Gastrocnemius medialis (tissue), 4 donors: ENCODE measurements at regions not wholly inside any gene's neighbourhood (a gene's known extent, or its start where the extent isn't known, plus 50 kb on each side); places are given as distances from the start of the nearest gene placed in this dataset.

Experiments used
- ATAC-seq, 2 donors: fragments of 150-250 bp; one replicate each; pipeline ENCODE4 v1.9.1; 2016
- DNase-seq, 2 donors: peaks; one replicate each; pipeline ENCODE4 v3.0.0-alpha.2; 2019
- H3K27ac ChIP-seq, 4 donors: fragments of 200-600 bp; sonication (generic); 1 replicate in 1 of 4; 2 replicates in 3 of 4; pipeline ENCODE4 v1.5.1; 2016 to 2018; ENCODE audit warnings: mild to moderate bottlenecking in 2 of 4, moderate library complexity in 1 of 4
- H3K27me3 ChIP-seq, 3 donors: fragments of 200-600 bp; sonication (generic) in 2 of 3; 1 replicate in 1 of 3; 2 replicates in 2 of 3; pipeline versions ENCODE4 v1.5.1 to v1.6.0; 2016 to 2019; ENCODE audit warnings: mild to moderate bottlenecking in 1 of 3, moderate library complexity in 1 of 3
- H3K36me3 ChIP-seq, 2 donors: fragments of 200-600 bp; sonication (generic) in 1 of 2; one replicate each; pipeline ENCODE4 v1.5.1; 2017 to 2018
- H3K4me1 ChIP-seq, 2 donors: fragments of 200-600 bp; sonication (generic) in 1 of 2; one replicate each; pipeline ENCODE4 v1.5.1; 2016 to 2017; ENCODE audit warnings: mild to moderate bottlenecking in 2 of 2
- H3K4me3 ChIP-seq, 4 donors: fragments of 200-600 bp; sonication (generic) in 3 of 4; 1 replicate in 1 of 4; 2 replicates in 3 of 4; pipeline ENCODE4 v1.5.1; 2016 to 2019; ENCODE audit warnings: mild to moderate bottlenecking in 2 of 4
- H3K9me3 ChIP-seq, 3 donors: fragments of 200-600 bp; sonication (generic) in 2 of 3; 1 replicate in 1 of 3; 2 replicates in 2 of 3; pipeline ENCODE4 v1.5.1; 2016 to 2019
- POLR2A ChIP-seq, 2 donors: fragments of 450-650 bp; IDR thresholded peaks; one replicate each; pipeline ENCODE4 v1.6.1; 2017; ENCODE audit warnings: antibody characterized with exemption in 2 of 2, mild to moderate bottlenecking in 2 of 2, moderate library complexity in 2 of 2
- in situ Hi-C, 4 donors: fragments of 200-750 bp; cut with MboI; loops; one replicate each; pipeline versions ENCODE4 v1.15.0 to v1.8.0; 2017; ENCODE audit warnings: low sequenced_read_pairs in 4 of 4
- intact Hi-C: fragments of 100-400 bp; cut with DNase I; formaldehyde crosslinking; loops from one replicate; pipeline ENCODE4 v1.15.1; 2023; ENCODE audit warnings: low total_unique reads
- TF ChIP-seq, protein P1 (sequence below), 5 experiments: fragments of 450-650 bp in 3 of 5; fragments of 200-600 bp in 2 of 5; sonication (generic) in 2 of 5; IDR thresholded peaks in 4 of 5; conservative IDR thresholded peaks in 1 of 5; 1 replicate in 4 of 5; 2 replicates in 1 of 5; pipeline ENCODE4 v1.5.1; 2016 to 2019; ENCODE audit warnings: antibody characterized with exemption in 5 of 5, mild to moderate bottlenecking in 3 of 5, moderate library complexity in 3 of 5

DNA sequence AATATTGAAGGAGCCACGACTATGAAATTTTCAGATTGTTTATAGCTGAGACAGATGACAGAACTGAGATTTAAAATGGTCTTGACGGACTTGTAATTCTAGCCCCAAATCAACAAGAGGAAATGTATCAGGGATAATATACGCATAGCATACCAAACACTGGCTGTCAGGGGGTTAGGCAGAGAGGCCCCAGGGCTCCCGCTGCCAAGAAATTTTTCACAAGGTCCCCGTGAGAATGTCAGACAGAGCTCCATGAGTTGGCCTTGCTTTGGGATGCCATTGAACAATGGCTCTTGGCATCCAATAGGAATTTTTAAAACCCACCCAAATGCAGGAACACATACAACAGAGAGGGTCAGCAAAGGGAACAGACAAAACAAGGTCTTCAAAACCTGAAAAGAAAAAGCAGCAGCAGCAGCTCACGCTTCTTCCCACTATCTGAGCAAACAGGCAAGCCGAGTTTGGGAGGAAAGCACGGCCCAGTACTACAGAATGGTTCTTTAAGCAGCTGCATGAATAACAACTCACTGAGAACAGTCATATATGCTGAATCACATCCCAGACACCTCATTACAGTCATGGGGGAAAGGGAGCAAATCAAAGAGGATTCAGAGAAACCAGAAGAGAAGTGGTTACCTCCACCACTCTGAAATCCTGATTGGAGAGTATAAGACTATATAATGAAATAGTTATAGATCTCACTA is 445.6 kb downstream of the RND3 start:
- Histone ChIP-seq H3K27me3 (no peaks in the 10 kb centered on the region), H3K36me3 (no peaks in the 10 kb centered on the region), H3K4me3 (no peak overlapping the region), H3K27ac (no peak overlapping the region), H3K4me1 (no peaks in the 10 kb centered on the region), H3K9me3 (no peaks in the 10 kb centered on the region)
- intact Hi-C loops (no loop called here), in situ Hi-C loops (no loop called here)
- no peak for DNase-seq
- ATAC-seq, result no peak
- TF ChIP-seq POLR2A (IDR thresholded peaks at IDR 0.05), result no peak
- TF ChIP-seq, protein P1, sequence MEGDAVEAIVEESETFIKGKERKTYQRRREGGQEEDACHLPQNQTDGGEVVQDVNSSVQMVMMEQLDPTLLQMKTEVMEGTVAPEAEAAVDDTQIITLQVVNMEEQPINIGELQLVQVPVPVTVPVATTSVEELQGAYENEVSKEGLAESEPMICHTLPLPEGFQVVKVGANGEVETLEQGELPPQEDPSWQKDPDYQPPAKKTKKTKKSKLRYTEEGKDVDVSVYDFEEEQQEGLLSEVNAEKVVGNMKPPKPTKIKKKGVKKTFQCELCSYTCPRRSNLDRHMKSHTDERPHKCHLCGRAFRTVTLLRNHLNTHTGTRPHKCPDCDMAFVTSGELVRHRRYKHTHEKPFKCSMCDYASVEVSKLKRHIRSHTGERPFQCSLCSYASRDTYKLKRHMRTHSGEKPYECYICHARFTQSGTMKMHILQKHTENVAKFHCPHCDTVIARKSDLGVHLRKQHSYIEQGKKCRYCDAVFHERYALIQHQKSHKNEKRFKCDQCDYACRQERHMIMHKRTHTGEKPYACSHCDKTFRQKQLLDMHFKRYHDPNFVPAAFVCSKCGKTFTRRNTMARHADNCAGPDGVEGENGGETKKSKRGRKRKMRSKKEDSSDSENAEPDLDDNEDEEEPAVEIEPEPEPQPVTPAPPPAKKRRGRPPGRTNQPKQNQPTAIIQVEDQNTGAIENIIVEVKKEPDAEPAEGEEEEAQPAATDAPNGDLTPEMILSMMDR (IDR thresholded peaks at IDR 0.05 in 4 of 5, conservative IDR thresholded peaks at IDR 0.05 in 1 of 5), result no peak

DNA sequence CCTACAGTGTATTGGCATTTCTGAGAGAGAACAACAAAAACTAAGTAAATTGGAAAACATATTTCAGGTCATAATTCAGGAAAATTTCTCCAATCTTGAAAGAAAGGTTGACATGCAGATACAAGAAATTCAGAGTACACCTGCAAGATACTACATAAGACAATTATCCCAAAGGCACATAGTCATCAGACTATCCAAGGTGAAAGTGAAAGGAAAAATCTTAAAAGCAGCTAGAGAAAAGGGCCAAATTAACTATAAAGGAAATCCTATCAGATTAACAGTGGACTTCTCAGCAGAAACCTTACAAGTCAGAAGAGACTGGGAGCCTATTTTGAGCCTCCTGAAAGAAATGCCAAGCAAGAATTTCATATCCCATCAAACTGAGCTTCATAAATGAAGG is 449.0 kb upstream of the MMADHC start:
- Histone ChIP-seq H3K27ac (no peak overlapping the region), H3K4me1 (no peaks in the 10 kb centered on the region), H3K36me3 (no peaks in the 10 kb centered on the region), H3K9me3 (no peaks in the 10 kb centered on the region), H3K4me3 (no peak overlapping the region), H3K27me3 (no peaks in the 10 kb centered on the region)
- intact Hi-C loops, result no loop called here
- TF ChIP-seq POLR2A (IDR thresholded peaks at IDR 0.05), result no peak
- TF ChIP-seq, protein P1 (IDR thresholded peaks at IDR 0.05 in 4 of 5, conservative IDR thresholded peaks at IDR 0.05 in 1 of 5), result no peak
- ATAC-seq (no peak), DNase-seq (no peak)
- in situ Hi-C loops, result no loop called here

DNA sequence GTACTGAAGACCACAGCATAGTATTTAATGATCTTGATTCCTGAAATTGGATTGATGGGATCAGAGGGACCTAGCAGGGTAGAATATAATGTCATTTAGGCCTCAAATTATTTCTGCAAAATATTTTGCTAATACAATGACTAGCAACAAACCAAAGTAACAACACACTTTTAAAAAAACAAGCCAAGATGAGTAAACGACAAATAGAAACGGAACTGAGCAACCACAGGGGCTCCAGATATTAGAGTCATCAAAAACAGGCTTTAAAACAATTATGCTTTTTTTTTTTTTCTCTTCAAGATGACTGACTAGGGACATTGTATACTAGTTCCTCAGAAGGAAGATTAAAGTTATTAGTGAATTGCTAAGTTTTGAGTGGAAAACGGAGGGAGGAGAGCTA is 447.1 kb upstream of the MMADHC start:
- in situ Hi-C loops, result no loop called here
- TF ChIP-seq, protein P1 (IDR thresholded peaks at IDR 0.05 in 4 of 5, conservative IDR thresholded peaks at IDR 0.05 in 1 of 5), result no peak
- no peak for TF ChIP-seq POLR2A (IDR thresholded peaks at IDR 0.05)

DNA sequence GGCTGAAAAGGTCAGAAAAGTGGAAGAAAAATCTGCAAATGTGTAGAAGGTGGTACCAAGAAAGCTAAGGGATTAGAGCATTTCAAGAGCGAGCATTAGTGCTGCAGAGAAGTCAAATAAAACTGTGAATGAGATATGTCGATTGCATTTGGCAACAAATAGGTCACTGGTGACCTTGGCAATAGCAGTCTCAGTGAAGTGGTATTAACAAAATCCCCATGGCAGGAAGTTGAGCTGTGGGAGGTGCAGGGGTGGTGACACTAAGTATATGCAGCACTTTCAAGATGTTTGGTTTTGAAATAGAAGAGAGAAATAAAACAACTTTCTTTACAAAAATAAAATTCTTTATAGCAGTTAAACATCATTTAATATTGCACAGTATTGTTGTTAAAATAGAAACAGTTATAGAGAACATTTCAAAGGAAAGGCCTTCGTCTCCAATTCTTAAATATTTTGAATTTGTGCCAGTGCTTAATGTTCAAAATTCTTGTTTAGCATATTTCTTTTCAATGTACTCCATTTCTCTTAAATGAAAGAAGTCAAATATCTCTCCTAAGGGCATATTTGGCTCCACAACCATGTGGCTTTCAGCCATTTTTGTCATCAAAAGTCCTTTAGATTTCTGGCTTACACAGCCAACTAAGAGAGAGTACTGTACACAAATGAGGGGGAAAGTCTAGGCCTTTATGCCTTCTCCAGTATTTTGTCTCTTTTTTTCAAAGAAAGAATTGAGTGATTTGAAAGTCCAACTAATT is 443.0 kb upstream of the MMADHC start:
- no peaks in the 10 kb centered on the region for H3K27me3 ChIP-seq
- H3K27ac ChIP-seq, result no peak overlapping the region
- intact Hi-C loops (no loop called here), in situ Hi-C loops (no loop called here)
- H3K9me3 ChIP-seq, result no peaks in the 10 kb centered on the region
- TF ChIP-seq, protein P1 (IDR thresholded peaks at IDR 0.05 in 4 of 5, conservative IDR thresholded peaks at IDR 0.05 in 1 of 5), result no peak
- no peak for TF ChIP-seq POLR2A (IDR thresholded peaks at IDR 0.05)
- H3K4me3 ChIP-seq, result no peak overlapping the region
- H3K4me1 ChIP-seq, result no peaks in the 10 kb centered on the region
- DNase-seq, result no peak
- no peaks in the 10 kb centered on the region for H3K36me3 ChIP-seq
- no peak for ATAC-seq

More for the DNA sequence above, 447.1 kb upstream of the MMADHC start:
- H3K4me3 ChIP-seq, result no peak overlapping the region
- DNase-seq, result no peak
- H3K9me3 ChIP-seq, result no peaks in the 10 kb centered on the region
- H3K4me1 ChIP-seq, result no peaks in the 10 kb centered on the region
- no peaks in the 10 kb centered on the region for H3K36me3 ChIP-seq
- H3K27ac ChIP-seq, result no peak overlapping the region
- ATAC-seq, result no peak
- intact Hi-C loops, result no loop called here
- H3K27me3 ChIP-seq, result no peaks in the 10 kb centered on the region
